ENCODE measurements at regions not wholly inside any gene's neighbourhood (a gene's known extent, or its start where the extent isn't known, plus 50 kb on each side); places are given as distances from the start of the nearest gene placed in this dataset.

DNA sequence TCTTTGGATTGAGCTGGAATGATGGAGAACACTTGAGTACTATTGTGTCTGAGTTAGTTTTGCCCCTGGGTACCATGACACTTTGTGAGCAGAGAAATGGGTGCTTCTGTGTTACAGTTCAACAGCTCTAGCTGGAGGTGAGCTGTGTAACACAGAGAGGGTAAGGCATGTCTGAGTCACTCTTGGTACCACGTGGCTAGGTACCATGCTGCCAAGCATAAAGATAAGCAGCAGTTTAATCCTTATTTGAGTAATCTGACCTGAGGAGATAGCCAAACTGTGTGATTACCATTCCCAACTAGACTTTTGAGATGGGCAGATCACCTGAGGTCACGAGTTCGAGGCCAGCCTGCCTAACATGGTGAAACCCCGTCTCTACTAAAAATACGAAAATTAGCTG is 122.0 kb downstream of the OLFM4 start:
- no peak for DNase-seq

- DNase-seq, result peak; percentile 4
These were observed 122.9 kb downstream of the OLFM4 start for GRCh38 chr13:53151336-53152056.

DNA sequence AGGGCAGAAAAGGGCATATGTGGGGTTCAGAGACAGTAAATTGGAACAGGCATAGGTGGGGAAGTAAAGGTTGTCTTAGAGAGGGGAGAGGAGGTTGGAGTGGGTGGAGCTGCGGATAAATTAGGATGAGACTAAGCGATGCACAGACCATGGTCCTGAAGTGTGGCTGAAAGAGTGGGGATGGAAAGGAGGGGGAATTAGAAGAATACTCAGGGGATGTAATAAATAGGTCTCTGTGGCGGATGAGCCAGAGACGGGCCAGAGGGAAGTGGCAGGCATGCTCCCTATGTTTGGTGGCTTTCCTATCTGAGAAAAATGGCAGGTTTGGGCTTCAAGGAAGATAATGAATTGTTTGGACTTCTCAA is 123.4 kb downstream of the OLFM4 start:
- no peak for DNase-seq

- no peak for DNase-seq
These were observed 129.6 kb downstream of the OLFM4 start for GRCh38 chr13:53158201-53158600.

- no peak for DNase-seq
These were observed 130.8 kb downstream of the OLFM4 start for GRCh38 chr13:53159431-53159830.

DNA sequence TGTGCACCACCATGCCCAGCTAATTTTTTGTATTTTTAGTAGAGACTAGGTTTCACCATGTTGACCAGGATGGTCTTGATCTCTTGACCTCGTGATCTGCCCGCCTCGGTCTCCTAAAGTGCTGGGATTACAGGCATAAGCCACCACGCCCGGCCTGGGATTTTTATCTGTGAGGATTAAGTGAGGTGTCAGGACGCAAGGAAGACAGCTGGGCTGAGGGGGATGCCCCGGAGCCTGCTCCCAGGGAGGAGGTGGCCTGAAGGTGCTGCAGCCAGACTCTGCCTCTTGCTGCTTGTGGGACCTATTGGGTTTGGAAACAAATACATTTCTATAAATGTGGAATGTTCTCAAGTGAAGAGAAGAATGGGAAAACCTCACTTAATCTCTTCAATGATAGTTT is 131.6 kb downstream of the OLFM4 start:
- no peak for DNase-seq

GRCh38 chr13:53161251-53161650 is 132.6 kb downstream of the OLFM4 start:
- DNase-seq, result no peak

- no peak for DNase-seq
These were observed 136.6 kb downstream of the OLFM4 start for GRCh38 chr13:53165261-53165660.

- no peak for DNase-seq
These were observed 138.9 kb downstream of the OLFM4 start for GRCh38 chr13:53167561-53167960.

GRCh38 chr13:53170910-53171309 is 142.3 kb downstream of the OLFM4 start:
- no peak for DNase-seq

- no peak for DNase-seq
These were observed 145.9 kb downstream of the OLFM4 start for GRCh38 chr13:53174545-53174944.

GRCh38 chr13:53180684-53181083 is 152.1 kb downstream of the OLFM4 start:
- no peak for DNase-seq

DNA sequence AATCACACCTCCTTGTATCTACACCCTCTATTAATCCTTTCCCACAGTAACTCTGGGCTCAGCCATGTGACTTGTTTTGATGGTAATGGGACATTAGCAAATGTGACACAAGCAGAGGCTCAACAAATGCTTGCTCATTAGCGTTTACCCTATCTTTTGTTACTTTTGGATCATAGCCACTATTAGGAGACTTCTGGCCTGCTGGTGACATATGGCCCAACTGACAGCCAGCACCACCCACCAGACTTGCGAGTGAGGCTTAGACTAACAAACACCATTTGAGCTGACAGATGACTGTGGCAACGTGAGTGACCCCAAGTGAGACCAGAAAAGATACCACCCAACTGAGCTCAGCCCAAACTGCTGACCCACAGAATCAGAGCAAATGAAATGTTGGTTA is 154.1 kb downstream of the OLFM4 start:
- no peak for DNase-seq

- DNase-seq, result no peak
These were observed 159.5 kb downstream of the OLFM4 start for GRCh38 chr13:53188120-53188519.

GRCh38 chr13:53189162-53189561 is 160.5 kb downstream of the OLFM4 start:
- no peak for DNase-seq

- no peak for DNase-seq
These were observed 162.5 kb downstream of the OLFM4 start for GRCh38 chr13:53191091-53191490.

- DNase-seq, result no peak
These were observed 168.8 kb downstream of the OLFM4 start for GRCh38 chr13:53197424-53197823.

GRCh38 chr13:53198017-53198416 is 169.4 kb downstream of the OLFM4 start:
- no peak for DNase-seq

DNA sequence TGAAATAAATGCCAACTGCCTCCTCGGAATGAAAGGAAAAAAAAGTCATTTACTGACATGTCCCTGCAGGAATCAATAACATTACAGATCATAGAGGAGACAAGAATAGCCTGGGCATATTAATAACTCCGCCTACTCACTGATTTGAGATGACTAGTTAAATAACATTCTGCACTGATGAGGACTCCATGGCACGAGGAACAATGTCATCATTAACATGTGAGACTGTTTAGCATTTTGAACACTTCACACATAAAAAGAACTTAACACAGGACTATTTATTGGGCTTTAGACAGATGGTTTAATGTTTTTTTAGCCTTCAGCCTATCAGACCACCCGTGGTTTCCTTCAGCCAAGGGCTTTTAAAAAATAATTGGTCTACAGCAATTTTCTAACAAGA is 170.1 kb downstream of the OLFM4 start:
- no peak for DNase-seq

DNA sequence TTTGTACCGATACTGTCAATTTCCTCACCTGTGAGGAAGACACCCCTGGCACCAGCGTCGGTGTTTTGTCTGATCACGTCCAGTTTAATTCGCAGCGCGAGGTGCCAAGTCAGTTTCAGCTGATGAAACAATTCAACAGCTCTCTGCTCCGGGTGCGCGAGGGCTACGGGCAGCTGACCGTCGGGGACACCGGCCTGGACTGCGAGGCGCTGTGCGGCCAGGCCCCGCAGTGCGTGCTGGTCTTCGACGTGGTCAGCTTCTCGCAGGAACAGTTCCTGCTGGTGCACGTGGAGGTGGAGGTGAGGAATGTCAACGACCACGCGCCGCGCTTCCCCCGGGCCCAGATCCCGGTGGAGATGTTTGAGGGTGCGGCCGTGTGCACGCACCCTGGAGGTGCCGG is 171.5 kb downstream of the OLFM4 start:
- no peak for DNase-seq

DNA sequence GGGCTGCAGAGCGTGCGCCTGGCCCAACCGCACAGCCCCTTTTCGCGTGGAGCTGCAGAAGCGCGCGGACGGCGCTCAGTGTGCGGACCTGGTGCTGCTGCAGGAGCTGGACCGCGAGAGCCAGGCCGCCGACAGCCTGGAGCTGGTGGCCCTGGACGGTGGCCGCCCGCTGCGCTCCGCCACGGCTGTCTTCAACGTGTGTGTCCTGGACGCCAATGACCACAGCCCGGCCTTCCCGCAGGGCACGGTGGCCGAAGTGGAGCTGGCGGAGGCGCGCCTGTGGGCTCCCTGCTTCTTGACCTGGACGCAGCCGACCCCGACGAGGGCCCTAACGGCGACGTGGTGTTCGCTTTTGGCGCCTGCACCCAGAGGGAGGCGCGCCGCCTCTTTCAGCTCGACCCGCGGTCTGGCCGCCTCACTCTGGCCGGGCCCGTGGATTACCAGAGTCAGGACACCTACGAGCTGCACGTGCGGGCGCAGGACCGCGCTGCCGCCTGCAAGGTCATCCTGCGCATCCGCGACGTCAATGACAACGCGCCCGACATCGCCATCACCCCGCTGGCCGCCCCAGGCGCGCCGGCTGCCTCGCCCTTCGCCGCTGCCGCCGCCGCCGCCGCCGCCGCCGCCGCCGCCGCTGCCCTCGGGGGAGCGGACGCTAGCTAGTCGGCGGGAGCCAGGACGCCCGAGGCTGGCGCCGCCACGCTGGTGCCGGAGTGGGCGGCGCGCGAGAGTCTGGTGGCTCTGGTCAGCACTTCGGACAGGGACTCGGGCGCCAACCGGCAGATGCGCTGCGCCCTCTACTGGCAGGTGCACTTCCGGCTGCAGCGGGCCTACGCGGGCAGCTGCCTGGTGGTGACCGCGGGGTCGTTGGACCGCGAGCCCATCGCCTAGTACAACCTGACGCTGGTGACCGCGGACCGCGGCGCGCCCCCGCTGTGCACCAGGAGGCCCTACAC is 172.2 kb downstream of the OLFM4 start:
- peak; percentile 2 for DNase-seq

- no peak for DNase-seq
These were observed 173.0 kb downstream of the OLFM4 start for GRCh38 chr13:53201454-53202225.

DNA sequence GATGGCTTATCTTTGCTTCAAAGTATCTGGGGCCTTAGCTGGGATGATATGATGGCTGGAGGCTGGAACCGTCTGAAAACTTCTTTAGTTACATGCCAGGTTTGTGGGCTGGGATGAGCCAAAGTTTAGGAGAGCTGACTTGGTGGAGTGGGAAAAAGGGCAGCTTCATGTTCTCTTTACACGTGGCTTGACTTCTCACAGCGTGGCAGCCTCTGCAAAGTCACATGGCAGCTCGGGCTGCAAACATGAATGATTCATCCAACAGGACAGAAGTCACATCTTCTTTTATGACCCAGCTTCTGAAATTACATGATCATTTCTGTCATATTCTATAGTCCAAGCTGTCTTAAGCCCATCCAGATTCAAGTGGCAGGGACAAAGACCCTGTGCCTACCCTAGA is 176.0 kb downstream of the OLFM4 start:
- DNase-seq, result no peak
